ENCODE measurements at regions not wholly inside any gene's neighbourhood (a gene's known extent, or its start where the extent isn't known, plus 50 kb on each side); places are given as distances from the start of the nearest gene placed in this dataset.

DNA sequence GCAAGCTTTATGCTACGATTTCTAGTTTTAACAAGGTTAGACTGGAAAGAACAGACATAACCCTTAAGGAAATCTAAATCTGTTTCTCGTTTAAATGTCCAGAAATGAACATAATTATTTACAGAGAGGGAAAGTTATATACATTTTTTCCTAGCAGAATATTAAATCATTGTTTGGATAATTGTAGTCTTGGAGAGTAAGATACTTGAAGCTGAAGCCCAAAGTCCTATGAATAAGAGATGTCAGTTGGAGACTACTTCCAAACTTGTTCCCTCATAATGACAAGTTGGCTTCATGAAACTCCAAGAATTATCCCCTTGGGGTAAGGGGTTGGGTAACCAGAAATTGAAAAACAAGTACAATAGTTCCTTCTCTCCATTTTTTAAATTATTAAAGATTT is 911.1 kb upstream of the MAN1A1 start:
- H3K4me1 Mint-ChIP-seq, result no peaks in the 10 kb centered on the region
- no peak overlapping the region for H3K27ac Mint-ChIP-seq
- intact Hi-C loops (cut with DNase I, micrococcal nuclease), result no loop called here
- no peak overlapping the region for H3K4me3 Mint-ChIP-seq
- H3K36me3 Mint-ChIP-seq (ENCODE audit: low read depth), result no peaks in the 10 kb centered on the region
- ChIA-PET CTCF (no interaction called here), POLR2A (no interaction called here)
- no peak for DNase-seq
- H3K27me3 Mint-ChIP-seq, result no peaks in the 10 kb centered on the region
- peaks cover 1% of the 10 kb centered on the region for H3K9me3 Mint-ChIP-seq (ENCODE audit: low read depth)
- ATAC-seq, result no peak

DNA sequence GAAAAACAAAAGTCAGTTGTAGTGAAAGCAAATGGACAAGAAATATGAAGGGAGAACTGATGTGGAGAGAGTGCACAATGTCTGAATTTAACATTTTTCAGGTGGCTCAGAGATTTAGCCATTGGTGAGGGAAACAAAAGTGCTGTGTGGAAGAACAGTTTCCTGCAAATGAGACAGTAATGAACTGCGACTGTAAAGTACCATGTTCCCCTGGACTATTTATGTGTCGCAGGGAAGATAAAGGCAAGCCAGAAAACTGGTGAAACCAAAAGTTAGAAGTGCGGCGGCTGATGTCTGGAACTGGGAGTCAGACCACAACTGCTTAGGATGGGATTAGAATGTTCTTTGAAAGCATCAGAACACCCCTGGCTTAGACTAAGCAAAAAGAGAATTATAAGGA is 905.1 kb upstream of the MAN1A1 start:
- Mint-ChIP-seq H3K27ac (no peak overlapping the region), H3K4me3 (no peak overlapping the region), H3K36me3 (ENCODE audit: low read depth) (no peaks in the 10 kb centered on the region), H3K27me3 (no peaks in the 10 kb centered on the region), H3K4me1 (no peaks in the 10 kb centered on the region), H3K9me3 (ENCODE audit: low read depth) (peaks cover 1% of the 10 kb centered on the region)
- DNase-seq, result no peak
- intact Hi-C loops (cut with DNase I, micrococcal nuclease), result no loop called here
- ChIA-PET CTCF (no interaction called here), POLR2A (no interaction called here)
- no peak for ATAC-seq

DNA sequence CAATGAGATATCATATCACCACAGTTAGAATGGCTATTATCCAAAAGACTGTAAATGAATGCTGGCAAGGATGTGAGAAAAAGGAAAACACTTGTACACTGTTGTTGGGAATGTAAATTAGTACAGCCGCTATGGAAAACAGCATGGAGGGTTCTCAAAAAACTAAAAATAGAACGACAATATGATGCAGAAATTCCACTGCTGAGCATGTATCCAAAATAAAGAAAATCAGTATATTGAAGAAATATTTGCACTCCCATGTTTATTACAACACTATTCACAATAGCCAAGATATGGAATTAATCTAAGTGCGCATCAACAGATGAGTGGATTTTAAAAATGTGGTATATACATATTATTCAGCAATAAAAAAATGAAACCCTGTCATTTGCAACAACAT is 898.9 kb upstream of the MAN1A1 start:
- Mint-ChIP-seq H3K27ac (no peak overlapping the region), H3K4me1 (no peaks in the 10 kb centered on the region), H3K36me3 (ENCODE audit: low read depth) (no peaks in the 10 kb centered on the region), H3K27me3 (no peaks in the 10 kb centered on the region), H3K4me3 (no peak overlapping the region), H3K9me3 (ENCODE audit: low read depth) (peaks cover 5% of the 10 kb centered on the region)
- ChIA-PET POLR2A (no interaction called here), CTCF (no interaction called here)
- intact Hi-C loops (cut with DNase I, micrococcal nuclease), result no loop called here
- DNase-seq (no peak), ATAC-seq (no peak)

DNA sequence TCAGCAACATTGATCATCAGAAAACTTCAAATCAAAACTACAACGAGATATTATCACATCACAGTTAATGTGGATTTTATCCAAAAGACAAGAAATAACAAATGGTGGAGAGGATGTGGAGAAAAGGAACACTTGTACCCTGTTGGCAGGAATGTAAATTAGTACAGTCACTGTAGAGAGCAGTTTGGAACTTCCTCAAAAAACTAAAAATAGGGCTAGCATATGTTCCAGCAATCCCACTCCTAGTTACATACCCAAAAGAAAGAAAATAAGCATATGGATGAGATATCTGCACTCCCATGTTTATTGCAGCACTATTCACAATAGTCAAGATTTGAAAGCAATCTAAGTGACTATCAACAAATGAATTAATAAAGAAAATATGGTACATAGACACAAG is 887.7 kb upstream of the MAN1A1 start:
- Mint-ChIP-seq H3K4me1 (no peaks in the 10 kb centered on the region), H3K27me3 (no peaks in the 10 kb centered on the region), H3K9me3 (ENCODE audit: low read depth) (peaks cover 11% of the 10 kb centered on the region), H3K36me3 (ENCODE audit: low read depth) (no peaks in the 10 kb centered on the region), H3K4me3 (no peak overlapping the region), H3K27ac (no peak overlapping the region)
- no peak for ATAC-seq
- no peak for DNase-seq
- CTCF ChIA-PET, result no interaction called here
- POLR2A ChIA-PET, result no interaction called here
- intact Hi-C loops (cut with DNase I, micrococcal nuclease), result no loop called here

DNA sequence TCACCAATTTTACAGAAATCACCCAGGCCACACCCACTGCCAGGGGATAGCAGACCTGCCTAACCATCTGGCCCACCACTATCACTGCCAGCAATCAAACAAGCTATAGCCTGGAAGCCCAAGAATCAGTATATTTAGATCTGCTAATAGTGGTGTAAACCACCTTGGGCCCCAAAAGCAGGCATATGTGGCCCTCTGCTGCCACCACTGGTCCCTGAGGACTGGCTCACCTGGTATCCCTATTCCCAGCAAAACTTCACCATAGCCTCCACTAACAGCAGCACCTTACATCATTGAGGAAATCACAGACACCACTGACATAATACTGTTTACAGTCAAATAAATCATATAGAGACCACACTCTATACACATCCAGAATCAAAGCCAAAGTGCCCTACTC is 880.4 kb upstream of the MAN1A1 start:
- ChIA-PET POLR2A (no interaction called here), CTCF (no interaction called here)
- Mint-ChIP-seq H3K27me3 (no peaks in the 10 kb centered on the region), H3K4me3 (no peak overlapping the region), H3K9me3 (ENCODE audit: low read depth) (peaks cover 3% of the 10 kb centered on the region), H3K4me1 (no peaks in the 10 kb centered on the region), H3K36me3 (ENCODE audit: low read depth) (no peaks in the 10 kb centered on the region), H3K27ac (no peak overlapping the region)
- intact Hi-C loops (cut with DNase I, micrococcal nuclease), result no loop called here
- ATAC-seq (no peak), DNase-seq (no peak)

DNA sequence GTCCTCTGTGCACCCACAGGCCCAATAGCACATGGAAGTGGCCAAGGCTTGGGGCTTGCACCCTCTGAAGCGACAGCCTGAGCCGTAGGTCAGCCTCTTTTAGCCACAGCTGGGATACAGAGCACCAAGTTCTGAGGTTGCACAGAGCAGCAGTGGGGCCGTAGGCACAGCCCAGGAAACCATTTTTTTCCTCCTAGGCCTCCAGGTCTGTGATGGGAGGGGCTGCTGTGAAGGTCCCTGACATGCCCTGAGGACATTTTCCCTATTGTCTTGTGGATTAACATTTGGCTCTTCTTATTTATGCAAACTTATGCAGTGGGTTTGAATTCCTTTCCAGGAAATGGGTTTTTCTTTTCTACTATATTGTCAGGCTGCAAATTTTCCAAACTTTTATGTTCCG is 878.7 kb upstream of the MAN1A1 start:
- no peak overlapping the region for H3K4me3 Mint-ChIP-seq
- DNase-seq (no peak), ATAC-seq (no peak)
- ChIA-PET CTCF (no interaction called here), POLR2A (no interaction called here)
- no peaks in the 10 kb centered on the region for H3K9me3 Mint-ChIP-seq (ENCODE audit: low read depth)
- H3K27me3 Mint-ChIP-seq, result no peaks in the 10 kb centered on the region
- intact Hi-C loops (cut with DNase I, micrococcal nuclease), result no loop called here
- H3K4me1 Mint-ChIP-seq, result no peaks in the 10 kb centered on the region
- H3K27ac Mint-ChIP-seq, result no peak overlapping the region
- H3K36me3 Mint-ChIP-seq (ENCODE audit: low read depth), result no peaks in the 10 kb centered on the region

DNA sequence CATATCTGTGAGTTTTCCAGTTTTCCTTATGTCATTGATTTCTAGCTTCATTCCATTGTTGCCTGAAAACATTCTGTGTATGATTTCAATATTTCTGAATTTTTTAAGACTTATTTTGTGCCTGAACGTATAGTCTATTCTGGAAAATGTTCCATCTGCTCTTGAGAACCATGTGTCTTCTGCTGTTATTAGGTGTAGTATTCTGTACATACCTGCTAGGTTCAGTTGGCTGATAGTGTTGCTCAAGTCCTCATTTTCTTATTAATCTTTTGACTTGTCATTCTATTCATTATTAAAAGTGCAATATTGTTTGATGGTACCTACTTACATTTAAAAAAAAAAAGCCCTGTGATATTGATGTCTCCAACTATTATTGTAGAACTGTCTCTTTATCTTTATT is 869.8 kb upstream of the MAN1A1 start:
- no peaks in the 10 kb centered on the region for H3K36me3 Mint-ChIP-seq (ENCODE audit: low read depth)
- H3K9me3 Mint-ChIP-seq (ENCODE audit: low read depth), result no peaks in the 10 kb centered on the region
- no peak overlapping the region for H3K27ac Mint-ChIP-seq
- H3K27me3 Mint-ChIP-seq, result no peaks in the 10 kb centered on the region
- ATAC-seq (no peak), DNase-seq (no peak)
- intact Hi-C loops (cut with DNase I, micrococcal nuclease), result no loop called here
- CTCF ChIA-PET, result no interaction called here
- no peak overlapping the region for H3K4me3 Mint-ChIP-seq
- H3K4me1 Mint-ChIP-seq, result no peaks in the 10 kb centered on the region
- POLR2A ChIA-PET, result no interaction called here

DNA sequence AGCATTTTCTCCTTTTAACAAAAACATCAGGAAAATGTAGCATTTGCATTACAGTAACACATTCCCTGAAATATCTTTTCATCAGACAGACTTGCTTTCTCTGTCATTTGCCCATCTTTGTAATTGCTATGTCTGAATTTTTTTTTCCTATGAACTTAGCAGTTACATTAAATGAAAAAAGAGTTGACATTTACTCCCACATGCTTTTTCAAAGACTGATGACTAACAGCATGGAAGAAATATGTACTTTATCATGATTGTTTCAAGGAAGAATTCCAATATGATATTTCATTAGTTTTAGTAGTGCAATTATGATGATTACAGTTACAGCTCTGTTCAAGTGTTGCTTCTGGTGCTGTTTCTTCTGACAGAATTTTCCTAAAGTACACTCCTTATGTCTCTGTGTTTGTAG is 864.5 kb upstream of the MAN1A1 start:
- no peaks in the 10 kb centered on the region for H3K36me3 Mint-ChIP-seq (ENCODE audit: low read depth)
- CTCF ChIA-PET, result no interaction called here
- ATAC-seq, result no peak
- intact Hi-C loops (cut with DNase I, micrococcal nuclease), result no loop called here
- POLR2A ChIA-PET, result no interaction called here
- DNase-seq, result no peak
- H3K27ac Mint-ChIP-seq, result no peak overlapping the region
- no peaks in the 10 kb centered on the region for H3K9me3 Mint-ChIP-seq (ENCODE audit: low read depth)
- H3K4me3 Mint-ChIP-seq, result no peak overlapping the region
- H3K4me1 Mint-ChIP-seq, result no peaks in the 10 kb centered on the region
- no peaks in the 10 kb centered on the region for H3K27me3 Mint-ChIP-seq

DNA sequence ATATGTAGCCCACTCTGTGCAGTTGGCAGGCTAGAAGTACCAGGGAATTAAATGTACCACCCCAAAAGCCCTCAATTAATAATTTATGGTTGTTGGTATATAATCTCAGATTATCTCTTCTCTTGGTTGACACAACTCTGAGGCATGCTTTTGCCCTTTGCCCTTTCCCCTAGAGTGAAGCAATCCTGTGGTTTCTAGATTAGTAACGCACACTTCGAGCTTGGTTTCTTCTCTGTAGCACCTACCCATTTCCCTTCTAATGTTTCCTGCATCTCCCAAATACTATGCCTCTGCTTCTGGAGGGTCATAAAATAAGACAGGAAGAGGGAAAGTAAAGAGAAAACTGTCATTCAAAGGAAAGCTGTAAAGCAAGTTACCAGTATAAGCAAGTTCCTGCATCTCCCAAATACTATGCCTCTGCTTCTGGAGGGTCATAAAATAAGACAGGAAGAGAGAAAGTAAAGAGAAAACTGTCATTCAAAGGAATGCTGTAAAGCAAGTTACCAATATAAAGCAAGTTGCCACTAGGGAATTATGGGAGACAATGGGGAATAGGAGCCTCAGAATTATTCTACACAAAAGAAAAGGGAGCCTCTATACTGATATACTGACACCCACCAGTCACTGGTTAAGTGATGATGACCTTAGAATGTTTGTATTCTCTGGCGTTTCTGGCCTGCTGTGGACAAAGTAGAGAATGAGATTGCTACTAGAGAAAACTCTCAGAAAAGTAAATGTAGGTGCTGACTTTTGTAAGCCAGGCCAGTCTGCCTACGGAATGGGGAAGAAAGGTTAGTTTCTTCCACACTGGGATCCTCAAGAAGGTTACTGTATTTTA is 862.6 kb upstream of the MAN1A1 start:
- no peaks in the 10 kb centered on the region for H3K27me3 Mint-ChIP-seq
- no peak for ATAC-seq
- no peaks in the 10 kb centered on the region for H3K36me3 Mint-ChIP-seq (ENCODE audit: low read depth)
- intact Hi-C loops (cut with DNase I, micrococcal nuclease), result no loop called here
- no peak overlapping the region for H3K4me3 Mint-ChIP-seq
- POLR2A ChIA-PET, result no interaction called here
- CTCF ChIA-PET, result no interaction called here
- H3K27ac Mint-ChIP-seq, result no peak overlapping the region
- no peaks in the 10 kb centered on the region for H3K4me1 Mint-ChIP-seq
- H3K9me3 Mint-ChIP-seq (ENCODE audit: low read depth), result no peaks in the 10 kb centered on the region
- DNase-seq, result no peak

DNA sequence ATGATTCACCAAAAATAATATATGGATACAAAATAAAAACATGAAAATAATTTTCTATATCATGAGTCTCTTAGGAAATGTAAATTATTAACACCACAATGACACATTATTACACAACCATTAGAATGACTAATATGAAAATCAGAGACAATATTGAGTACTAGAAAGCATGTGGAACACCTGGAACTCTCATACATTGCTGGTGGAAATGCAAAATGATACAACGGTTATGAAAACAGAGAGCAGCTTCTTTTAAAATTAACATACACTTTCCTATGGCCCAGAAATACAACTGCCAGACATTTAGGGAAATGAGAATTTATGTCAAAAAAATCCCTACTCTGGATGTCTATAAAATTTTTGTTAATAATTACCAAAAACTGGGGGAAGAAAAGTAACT is 853.3 kb upstream of the MAN1A1 start:
- POLR2A ChIA-PET, result no interaction called here
- H3K9me3 Mint-ChIP-seq (ENCODE audit: low read depth), result no peaks in the 10 kb centered on the region
- no peaks in the 10 kb centered on the region for H3K4me1 Mint-ChIP-seq
- intact Hi-C loops (cut with DNase I, micrococcal nuclease), result no loop called here
- H3K4me3 Mint-ChIP-seq, result no peak overlapping the region
- H3K27me3 Mint-ChIP-seq, result no peaks in the 10 kb centered on the region
- CTCF ChIA-PET, result no interaction called here
- H3K27ac Mint-ChIP-seq, result no peak overlapping the region
- no peaks in the 10 kb centered on the region for H3K36me3 Mint-ChIP-seq (ENCODE audit: low read depth)
- no peak for ATAC-seq
- no peak for DNase-seq

DNA sequence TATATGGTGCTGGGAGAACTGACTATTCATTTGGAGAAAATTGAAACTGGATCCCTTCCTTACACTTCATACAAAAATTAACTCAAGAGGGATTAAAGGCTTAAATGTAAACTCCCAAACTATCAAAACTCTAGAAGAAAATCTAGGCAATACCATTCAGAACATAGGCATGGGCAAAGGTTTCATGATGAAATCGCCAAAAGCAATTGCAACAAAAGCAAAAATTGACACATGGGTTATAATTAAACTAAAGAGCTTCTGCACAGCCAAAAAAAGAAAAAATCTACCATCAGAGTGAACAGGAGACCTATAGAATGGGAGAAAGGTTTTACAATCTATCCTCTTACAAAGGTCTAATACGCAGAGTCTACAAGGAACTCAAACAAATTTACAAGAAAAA is 851.3 kb upstream of the MAN1A1 start:
- CTCF ChIA-PET, result no interaction called here
- intact Hi-C loops (cut with DNase I, micrococcal nuclease), result no loop called here
- no peak for ATAC-seq

DNA sequence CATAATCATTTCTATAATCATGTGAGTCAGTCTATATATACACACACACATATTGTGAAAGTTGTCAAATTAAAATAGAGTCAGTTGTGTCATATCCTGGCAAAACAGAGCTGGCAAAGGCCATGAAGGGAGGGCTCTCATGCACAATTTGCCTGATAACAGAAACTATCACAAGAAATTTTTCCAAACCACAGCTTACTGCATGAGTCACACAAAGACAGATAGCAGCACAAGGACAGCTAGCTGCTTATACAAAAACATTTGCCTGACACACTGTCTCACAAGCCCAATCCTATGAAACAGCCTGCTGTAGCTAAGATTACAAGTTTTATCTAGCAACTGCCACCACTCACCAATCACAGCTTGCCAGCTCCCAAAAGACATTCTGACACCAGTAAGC is 848.5 kb upstream of the MAN1A1 start:
- ATAC-seq (peak; percentile 55), DNase-seq (no peak)
- CTCF ChIA-PET, result no interaction called here
- Mint-ChIP-seq H3K27me3 (no peaks in the 10 kb centered on the region), H3K4me3 (no peak overlapping the region), H3K9me3 (ENCODE audit: low read depth) (no peaks in the 10 kb centered on the region), H3K4me1 (no peaks in the 10 kb centered on the region), H3K36me3 (ENCODE audit: low read depth) (no peaks in the 10 kb centered on the region), H3K27ac (no peak overlapping the region)
- intact Hi-C loops (cut with DNase I, micrococcal nuclease), result no loop called here
- POLR2A ChIA-PET, result no interaction called here

More for the DNA sequence above, 851.3 kb upstream of the MAN1A1 start:
- Mint-ChIP-seq H3K9me3 (ENCODE audit: low read depth) (no peaks in the 10 kb centered on the region), H3K36me3 (ENCODE audit: low read depth) (no peaks in the 10 kb centered on the region), H3K4me1 (no peaks in the 10 kb centered on the region), H3K27me3 (no peaks in the 10 kb centered on the region), H3K27ac (no peak overlapping the region), H3K4me3 (no peak overlapping the region)
- POLR2A ChIA-PET, result no interaction called here
- DNase-seq, result no peak

DNA sequence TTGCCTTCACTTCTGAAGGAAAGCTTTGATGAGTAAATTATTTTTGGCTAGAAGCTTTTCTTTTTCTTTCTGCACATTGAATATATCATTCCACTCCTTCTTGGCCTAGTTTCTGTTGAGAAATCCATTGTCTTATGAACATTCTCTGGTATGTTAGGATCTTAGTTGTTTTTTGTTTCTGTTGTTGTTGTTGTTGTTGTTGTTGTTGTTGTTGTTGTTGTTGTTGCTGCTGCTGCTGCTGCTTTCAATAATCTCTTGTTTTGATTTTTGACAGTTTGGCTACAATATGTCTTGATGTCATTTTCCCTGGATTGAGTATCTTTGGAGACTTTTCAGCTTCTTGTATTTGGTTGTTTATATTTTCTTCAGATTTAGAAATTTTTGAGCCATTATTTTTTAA is 836.5 kb upstream of the MAN1A1 start:
- Mint-ChIP-seq H3K27me3 (no peaks in the 10 kb centered on the region), H3K27ac (no peak overlapping the region), H3K9me3 (ENCODE audit: low read depth) (peaks cover 2% of the 10 kb centered on the region), H3K4me3 (no peak overlapping the region), H3K36me3 (ENCODE audit: low read depth) (no peaks in the 10 kb centered on the region), H3K4me1 (no peaks in the 10 kb centered on the region)
- intact Hi-C loops (cut with DNase I, micrococcal nuclease), result no loop called here
- no peak for DNase-seq
- ChIA-PET CTCF (no interaction called here), POLR2A (no interaction called here)
- no peak for ATAC-seq
